ENCODE measurements at regions not wholly inside any gene's neighbourhood (a gene's known extent, or its start where the extent isn't known, plus 50 kb on each side); places are given as distances from the start of the nearest gene placed in this dataset.

GRCh38 chr12:127035011-127035879 is 1231.7 kb upstream of the TMEM132C start:
- Mint-ChIP-seq H3K36me3 (ENCODE audit: low read depth) (peaks cover 31% of the 10 kb centered on the region), H3K27me3 (ENCODE audit: insufficient read depth, low read depth, poor library complexity) (no peaks in the 10 kb centered on the region), H3K4me3 (no peak overlapping the region), H3K4me1 (no peaks in the 10 kb centered on the region), H3K27ac (no peak overlapping the region), H3K9me3 (peaks cover 93% of the 10 kb centered on the region)
- H3K27ac ChIP-seq (ENCODE audit: low read depth): no peak overlapping the region
- H3K9me2 ChIP-seq (ENCODE audit: insufficient read depth): no peaks in the 10 kb centered on the region
- no peak for ATAC-seq
- DNase-seq (ENCODE audit: low spot score): no peak
- no peaks in the 10 kb centered on the region for H3K36me3 ChIP-seq (ENCODE audit: insufficient read depth)
- no peaks in the 10 kb centered on the region for H3K4me1 ChIP-seq (ENCODE audit: insufficient read depth)
- no peaks in the 10 kb centered on the region for H3K27me3 ChIP-seq (ENCODE audit: insufficient read depth)
- no peak overlapping the region for H3K4me3 ChIP-seq
- no peak overlapping the region for H2AFZ ChIP-seq
- no peaks in the 10 kb centered on the region for H3F3A ChIP-seq (replicated peaks; ENCODE audit: low read depth)
- H3K79me2 ChIP-seq (replicated peaks; ENCODE audit: insufficient read depth): no peaks in the 10 kb centered on the region
- H3K4me2 ChIP-seq: no peak overlapping the region
- H4K20me1 ChIP-seq (replicated peaks; ENCODE audit: insufficient read depth): no peaks in the 10 kb centered on the region
- TF ChIP-seq ZNF462 (CRISPR knock-in tag; IDR thresholded peaks at IDR 0.05): no peak

- Mint-ChIP-seq H3K36me3 (ENCODE audit: low read depth) (peaks cover 43% of the 10 kb centered on the region), H3K27ac (no peak overlapping the region), H3K9me3 (peaks cover 95% of the 10 kb centered on the region), H3K4me1 (no peaks in the 10 kb centered on the region), H3K27me3 (ENCODE audit: insufficient read depth, low read depth, poor library complexity) (no peaks in the 10 kb centered on the region), H3K4me3 (no peak overlapping the region)
- H3K27ac ChIP-seq (ENCODE audit: low read depth): no peak overlapping the region
- no peaks in the 10 kb centered on the region for H3K4me1 ChIP-seq (ENCODE audit: insufficient read depth)
- no peak overlapping the region for H3K4me2 ChIP-seq
- no peaks in the 10 kb centered on the region for H3K36me3 ChIP-seq (ENCODE audit: insufficient read depth)
- H3K4me3 ChIP-seq: no peak overlapping the region
- no peaks in the 10 kb centered on the region for H4K20me1 ChIP-seq (replicated peaks; ENCODE audit: insufficient read depth)
- ATAC-seq (no peak), DNase-seq (ENCODE audit: low spot score) (no peak)
- H3K79me2 ChIP-seq (replicated peaks; ENCODE audit: insufficient read depth): no peaks in the 10 kb centered on the region
- no peaks in the 10 kb centered on the region for H3F3A ChIP-seq (replicated peaks; ENCODE audit: low read depth)
- H2AFZ ChIP-seq: no peak overlapping the region
- no peaks in the 10 kb centered on the region for H3K27me3 ChIP-seq (ENCODE audit: insufficient read depth)
- H3K9me2 ChIP-seq (ENCODE audit: insufficient read depth): no peaks in the 10 kb centered on the region
- TF ChIP-seq EZH2phosphoT487 (IDR thresholded peaks at IDR 0.05; ENCODE audit: unreplicated experiment): no peak
- no peak for TF ChIP-seq NANOG (IDR thresholded peaks at IDR 0.05; ENCODE audit: borderline replicate concordance)
- no peak for TF ChIP-seq CREB1 (CRISPR knock-in tag; IDR thresholded peaks at IDR 0.05; ENCODE audit: low read depth)
- TF ChIP-seq STAT1 (IDR thresholded peaks at IDR 0.05; ENCODE audit: unreplicated experiment): no peak
- TF ChIP-seq ZNF331 (CRISPR knock-in tag; IDR thresholded peaks at IDR 0.05; ENCODE audit: low read depth): no peak
- no peak for TF ChIP-seq ETS1 (IDR thresholded peaks at IDR 0.05)
- TF ChIP-seq EZH2 (IDR thresholded peaks at IDR 0.05; ENCODE audit: low read depth, unreplicated experiment): no peak
- no peak for TF ChIP-seq JUNB (IDR thresholded peaks at IDR 0.05; ENCODE audit: unreplicated experiment)
Measured at GRCh38 chr12:127038152-127038551, 1228.8 kb upstream of the TMEM132C start.
